ENCODE measurements at regions not wholly inside any gene's neighbourhood (a gene's known extent, or its start where the extent isn't known, plus 50 kb on each side); places are given as distances from the start of the nearest gene placed in this dataset.

DNA sequence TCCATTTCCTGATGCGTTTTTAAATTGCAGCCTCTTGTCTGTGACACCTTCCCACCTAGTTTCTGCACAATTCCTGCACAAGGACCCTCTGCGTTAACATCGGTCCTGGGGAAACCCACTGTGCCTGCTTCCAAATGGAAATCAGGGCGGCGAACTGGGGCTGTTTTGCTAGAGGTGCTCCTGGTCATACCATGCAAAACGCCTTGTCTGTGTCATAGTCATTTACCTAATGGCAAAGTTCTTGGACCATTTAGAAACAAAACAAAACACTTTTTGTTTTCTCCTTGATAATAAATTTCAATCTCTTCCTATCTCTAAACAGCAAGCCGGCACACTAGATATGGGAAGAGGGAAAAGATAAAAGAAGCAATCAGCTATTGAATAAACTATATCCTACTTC lies 206.9 kb upstream of the KLF14 start:
- TF ChIP-seq MXD4 (CRISPR knock-in tag; IDR thresholded peaks at IDR 0.05; ENCODE audit: borderline replicate concordance) (no peak), TEAD1 (CRISPR knock-in tag; IDR thresholded peaks at IDR 0.05) (no peak), SP1 (CRISPR knock-in tag; conservative IDR thresholded peaks at IDR 0.05) (no peak), ATF2 (CRISPR knock-in tag; IDR thresholded peaks at IDR 0.05; ENCODE audit: borderline replicate concordance, low read depth) (no peak), ZSCAN18 (CRISPR knock-in tag; IDR thresholded peaks at IDR 0.05) (no peak), ETV6 (CRISPR knock-in tag; IDR thresholded peaks at IDR 0.05) (no peak), FOXP4 (CRISPR knock-in tag; IDR thresholded peaks at IDR 0.05) (no peak), NR3C1 (CRISPR knock-in tag; conservative IDR thresholded peaks at IDR 0.05; ENCODE audit: low read depth) (no peak), NFYB (CRISPR knock-in tag; conservative IDR thresholded peaks at IDR 0.05; ENCODE audit: low read depth) (no peak), ZNF263 (CRISPR knock-in tag; IDR thresholded peaks at IDR 0.05; ENCODE audit: low read depth) (no peak), MYBL2 (CRISPR knock-in tag; IDR thresholded peaks at IDR 0.05) (no peak), CBFB (CRISPR knock-in tag; IDR thresholded peaks at IDR 0.05; ENCODE audit: low read depth) (no peak)
- TF ChIP-seq, protein P1, sequence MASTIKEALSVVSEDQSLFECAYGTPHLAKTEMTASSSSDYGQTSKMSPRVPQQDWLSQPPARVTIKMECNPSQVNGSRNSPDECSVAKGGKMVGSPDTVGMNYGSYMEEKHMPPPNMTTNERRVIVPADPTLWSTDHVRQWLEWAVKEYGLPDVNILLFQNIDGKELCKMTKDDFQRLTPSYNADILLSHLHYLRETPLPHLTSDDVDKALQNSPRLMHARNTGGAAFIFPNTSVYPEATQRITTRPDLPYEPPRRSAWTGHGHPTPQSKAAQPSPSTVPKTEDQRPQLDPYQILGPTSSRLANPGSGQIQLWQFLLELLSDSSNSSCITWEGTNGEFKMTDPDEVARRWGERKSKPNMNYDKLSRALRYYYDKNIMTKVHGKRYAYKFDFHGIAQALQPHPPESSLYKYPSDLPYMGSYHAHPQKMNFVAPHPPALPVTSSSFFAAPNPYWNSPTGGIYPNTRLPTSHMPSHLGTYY (CRISPR knock-in tag; IDR thresholded peaks at IDR 0.05): no peak
- TF ChIP-seq, protein P2, sequence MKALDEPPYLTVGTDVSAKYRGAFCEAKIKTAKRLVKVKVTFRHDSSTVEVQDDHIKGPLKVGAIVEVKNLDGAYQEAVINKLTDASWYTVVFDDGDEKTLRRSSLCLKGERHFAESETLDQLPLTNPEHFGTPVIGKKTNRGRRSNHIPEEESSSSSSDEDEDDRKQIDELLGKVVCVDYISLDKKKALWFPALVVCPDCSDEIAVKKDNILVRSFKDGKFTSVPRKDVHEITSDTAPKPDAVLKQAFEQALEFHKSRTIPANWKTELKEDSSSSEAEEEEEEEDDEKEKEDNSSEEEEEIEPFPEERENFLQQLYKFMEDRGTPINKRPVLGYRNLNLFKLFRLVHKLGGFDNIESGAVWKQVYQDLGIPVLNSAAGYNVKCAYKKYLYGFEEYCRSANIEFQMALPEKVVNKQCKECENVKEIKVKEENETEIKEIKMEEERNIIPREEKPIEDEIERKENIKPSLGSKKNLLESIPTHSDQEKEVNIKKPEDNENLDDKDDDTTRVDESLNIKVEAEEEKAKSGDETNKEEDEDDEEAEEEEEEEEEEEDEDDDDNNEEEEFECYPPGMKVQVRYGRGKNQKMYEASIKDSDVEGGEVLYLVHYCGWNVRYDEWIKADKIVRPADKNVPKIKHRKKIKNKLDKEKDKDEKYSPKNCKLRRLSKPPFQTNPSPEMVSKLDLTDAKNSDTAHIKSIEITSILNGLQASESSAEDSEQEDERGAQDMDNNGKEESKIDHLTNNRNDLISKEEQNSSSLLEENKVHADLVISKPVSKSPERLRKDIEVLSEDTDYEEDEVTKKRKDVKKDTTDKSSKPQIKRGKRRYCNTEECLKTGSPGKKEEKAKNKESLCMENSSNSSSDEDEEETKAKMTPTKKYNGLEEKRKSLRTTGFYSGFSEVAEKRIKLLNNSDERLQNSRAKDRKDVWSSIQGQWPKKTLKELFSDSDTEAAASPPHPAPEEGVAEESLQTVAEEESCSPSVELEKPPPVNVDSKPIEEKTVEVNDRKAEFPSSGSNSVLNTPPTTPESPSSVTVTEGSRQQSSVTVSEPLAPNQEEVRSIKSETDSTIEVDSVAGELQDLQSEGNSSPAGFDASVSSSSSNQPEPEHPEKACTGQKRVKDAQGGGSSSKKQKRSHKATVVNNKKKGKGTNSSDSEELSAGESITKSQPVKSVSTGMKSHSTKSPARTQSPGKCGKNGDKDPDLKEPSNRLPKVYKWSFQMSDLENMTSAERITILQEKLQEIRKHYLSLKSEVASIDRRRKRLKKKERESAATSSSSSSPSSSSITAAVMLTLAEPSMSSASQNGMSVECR (CRISPR knock-in tag; IDR thresholded peaks at IDR 0.05; ENCODE audit: borderline replicate concordance): no peak
- TF ChIP-seq, protein P3, sequence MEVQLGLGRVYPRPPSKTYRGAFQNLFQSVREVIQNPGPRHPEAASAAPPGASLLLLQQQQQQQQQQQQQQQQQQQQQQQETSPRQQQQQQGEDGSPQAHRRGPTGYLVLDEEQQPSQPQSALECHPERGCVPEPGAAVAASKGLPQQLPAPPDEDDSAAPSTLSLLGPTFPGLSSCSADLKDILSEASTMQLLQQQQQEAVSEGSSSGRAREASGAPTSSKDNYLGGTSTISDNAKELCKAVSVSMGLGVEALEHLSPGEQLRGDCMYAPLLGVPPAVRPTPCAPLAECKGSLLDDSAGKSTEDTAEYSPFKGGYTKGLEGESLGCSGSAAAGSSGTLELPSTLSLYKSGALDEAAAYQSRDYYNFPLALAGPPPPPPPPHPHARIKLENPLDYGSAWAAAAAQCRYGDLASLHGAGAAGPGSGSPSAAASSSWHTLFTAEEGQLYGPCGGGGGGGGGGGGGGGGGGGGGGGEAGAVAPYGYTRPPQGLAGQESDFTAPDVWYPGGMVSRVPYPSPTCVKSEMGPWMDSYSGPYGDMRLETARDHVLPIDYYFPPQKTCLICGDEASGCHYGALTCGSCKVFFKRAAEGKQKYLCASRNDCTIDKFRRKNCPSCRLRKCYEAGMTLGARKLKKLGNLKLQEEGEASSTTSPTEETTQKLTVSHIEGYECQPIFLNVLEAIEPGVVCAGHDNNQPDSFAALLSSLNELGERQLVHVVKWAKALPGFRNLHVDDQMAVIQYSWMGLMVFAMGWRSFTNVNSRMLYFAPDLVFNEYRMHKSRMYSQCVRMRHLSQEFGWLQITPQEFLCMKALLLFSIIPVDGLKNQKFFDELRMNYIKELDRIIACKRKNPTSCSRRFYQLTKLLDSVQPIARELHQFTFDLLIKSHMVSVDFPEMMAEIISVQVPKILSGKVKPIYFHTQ (CRISPR knock-in tag; IDR thresholded peaks at IDR 0.05): no peak
- TF ChIP-seq, protein P4, sequence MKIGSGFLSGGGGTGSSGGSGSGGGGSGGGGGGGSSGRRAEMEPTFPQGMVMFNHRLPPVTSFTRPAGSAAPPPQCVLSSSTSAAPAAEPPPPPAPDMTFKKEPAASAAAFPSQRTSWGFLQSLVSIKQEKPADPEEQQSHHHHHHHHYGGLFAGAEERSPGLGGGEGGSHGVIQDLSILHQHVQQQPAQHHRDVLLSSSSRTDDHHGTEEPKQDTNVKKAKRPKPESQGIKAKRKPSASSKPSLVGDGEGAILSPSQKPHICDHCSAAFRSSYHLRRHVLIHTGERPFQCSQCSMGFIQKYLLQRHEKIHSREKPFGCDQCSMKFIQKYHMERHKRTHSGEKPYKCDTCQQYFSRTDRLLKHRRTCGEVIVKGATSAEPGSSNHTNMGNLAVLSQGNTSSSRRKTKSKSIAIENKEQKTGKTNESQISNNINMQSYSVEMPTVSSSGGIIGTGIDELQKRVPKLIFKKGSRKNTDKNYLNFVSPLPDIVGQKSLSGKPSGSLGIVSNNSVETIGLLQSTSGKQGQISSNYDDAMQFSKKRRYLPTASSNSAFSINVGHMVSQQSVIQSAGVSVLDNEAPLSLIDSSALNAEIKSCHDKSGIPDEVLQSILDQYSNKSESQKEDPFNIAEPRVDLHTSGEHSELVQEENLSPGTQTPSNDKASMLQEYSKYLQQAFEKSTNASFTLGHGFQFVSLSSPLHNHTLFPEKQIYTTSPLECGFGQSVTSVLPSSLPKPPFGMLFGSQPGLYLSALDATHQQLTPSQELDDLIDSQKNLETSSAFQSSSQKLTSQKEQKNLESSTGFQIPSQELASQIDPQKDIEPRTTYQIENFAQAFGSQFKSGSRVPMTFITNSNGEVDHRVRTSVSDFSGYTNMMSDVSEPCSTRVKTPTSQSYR (CRISPR knock-in tag; IDR thresholded peaks at IDR 0.05): no peak
- H3K4me1 Mint-ChIP-seq: peaks cover 45% of the 10 kb centered on the region
- ChIA-PET CTCF (interaction anchor here (2.8 kb wide), 1 partner anchor 44 kb away, joined by 22 read pairs; no protein-coding TSS in a partner anchor), POLR2A (no interaction called here)
- no peaks in the 10 kb centered on the region for H3K27me3 Mint-ChIP-seq (ENCODE audit: low read depth)
- H3K36me3 Mint-ChIP-seq: no peaks in the 10 kb centered on the region
- ATAC-seq: no peak
- no peak overlapping the region for H3K4me3 Mint-ChIP-seq
- H3K27ac Mint-ChIP-seq: peak overlapping the region; percentile 82; the same call in 1 of the 2 replicates
- no peaks in the 10 kb centered on the region for H3K9me3 Mint-ChIP-seq
- DNase-seq (ENCODE audit: low spot score): no peak

Measured in WTC11 (cell line).